A673 (cell line): ENCODE measurements at regions not wholly inside any gene's neighbourhood (a gene's known extent, or its start where the extent isn't known, plus 50 kb on each side); places are given as distances from the start of the nearest gene placed in this dataset.

Experiments used
- EZH2 ChIP-seq: fragments of 200-600 bp; sonication (generic); IDR thresholded peaks from 2 replicates; pipeline ENCODE4 v1.6.1; 2017; ENCODE audit warnings: borderline replicate concordance, low read depth, mild to moderate bottlenecking, mixed read lengths, antibody characterized with exemption, low read length; ENCODE audit not compliant: poor library complexity, severe bottlenecking
- TF ChIP-seq, protein P1 (sequence below): fragments of 300-800, 200-600 bp; sonication (generic); conservative IDR thresholded peaks from 2 replicates; pipeline ENCODE4 v1.5.1; 2017; ENCODE audit warnings: low read depth, mild to moderate bottlenecking, antibody characterized with exemption, low read length, moderate library complexity, mixed read lengths

DNA sequence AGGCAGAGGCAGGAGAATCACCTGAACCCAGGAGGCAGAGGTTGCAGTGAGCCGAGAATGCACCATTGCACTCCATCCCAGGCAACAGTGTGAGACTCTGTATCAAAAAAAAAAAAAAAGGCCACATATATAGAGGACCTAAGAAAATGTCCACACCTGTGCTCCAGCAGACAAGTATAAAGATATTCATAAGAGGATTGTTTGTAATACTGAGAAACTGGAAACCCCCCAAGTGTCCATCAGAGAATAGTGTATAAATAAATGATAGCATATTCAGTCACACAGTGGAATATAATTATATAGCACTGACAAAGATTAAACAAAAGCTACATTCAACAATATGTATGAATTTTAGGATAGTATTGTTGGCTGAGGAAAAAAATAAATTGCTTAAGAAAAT lies 1050.6 kb downstream of the GRM8 start:
- TF ChIP-seq, protein P1, sequence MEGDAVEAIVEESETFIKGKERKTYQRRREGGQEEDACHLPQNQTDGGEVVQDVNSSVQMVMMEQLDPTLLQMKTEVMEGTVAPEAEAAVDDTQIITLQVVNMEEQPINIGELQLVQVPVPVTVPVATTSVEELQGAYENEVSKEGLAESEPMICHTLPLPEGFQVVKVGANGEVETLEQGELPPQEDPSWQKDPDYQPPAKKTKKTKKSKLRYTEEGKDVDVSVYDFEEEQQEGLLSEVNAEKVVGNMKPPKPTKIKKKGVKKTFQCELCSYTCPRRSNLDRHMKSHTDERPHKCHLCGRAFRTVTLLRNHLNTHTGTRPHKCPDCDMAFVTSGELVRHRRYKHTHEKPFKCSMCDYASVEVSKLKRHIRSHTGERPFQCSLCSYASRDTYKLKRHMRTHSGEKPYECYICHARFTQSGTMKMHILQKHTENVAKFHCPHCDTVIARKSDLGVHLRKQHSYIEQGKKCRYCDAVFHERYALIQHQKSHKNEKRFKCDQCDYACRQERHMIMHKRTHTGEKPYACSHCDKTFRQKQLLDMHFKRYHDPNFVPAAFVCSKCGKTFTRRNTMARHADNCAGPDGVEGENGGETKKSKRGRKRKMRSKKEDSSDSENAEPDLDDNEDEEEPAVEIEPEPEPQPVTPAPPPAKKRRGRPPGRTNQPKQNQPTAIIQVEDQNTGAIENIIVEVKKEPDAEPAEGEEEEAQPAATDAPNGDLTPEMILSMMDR, result no peak
- no peak for TF ChIP-seq EZH2
